ENCODE measurements at regions not wholly inside any gene's neighbourhood (a gene's known extent, or its start where the extent isn't known, plus 50 kb on each side); places are given as distances from the start of the nearest gene placed in this dataset.

DNA sequence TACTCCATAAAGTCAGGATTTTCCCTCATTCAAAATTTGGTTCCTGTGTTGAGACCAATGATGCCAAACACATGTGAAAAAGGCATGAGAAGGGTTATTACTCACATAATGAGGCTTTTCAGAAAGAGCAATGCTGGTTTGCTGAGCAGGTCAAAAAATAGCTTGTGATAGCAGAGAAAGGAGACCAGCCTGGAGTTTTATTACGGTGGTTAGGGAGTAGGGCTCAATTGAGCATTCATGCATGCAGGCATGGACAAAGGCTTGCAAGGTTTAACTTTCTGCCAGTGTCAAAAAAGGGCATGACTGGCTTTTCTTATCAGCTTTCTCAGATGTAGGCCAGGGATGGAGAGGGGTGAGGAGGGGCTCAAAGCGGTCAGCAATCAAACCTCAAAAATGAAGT is 628.3 kb downstream of the DNAH5 start:
- no peak overlapping the region for H3K9ac ChIP-seq (ENCODE audit: low read length)
- no peaks in the 10 kb centered on the region for H3K27me3 ChIP-seq (ENCODE audit: low read length)
- DNase-seq: no peak
- H3K4me3 ChIP-seq (ENCODE audit: low read length): no peak overlapping the region
- H3K36me3 ChIP-seq (ENCODE audit: insufficient read depth, low read length): no peaks in the 10 kb centered on the region
- H4K20me1 ChIP-seq (ENCODE audit: insufficient read depth, low read depth, low read length): no peaks in the 10 kb centered on the region
- no peaks in the 10 kb centered on the region for H3K4me1 ChIP-seq (ENCODE audit: low read length)
- no peak overlapping the region for H2AFZ ChIP-seq (ENCODE audit: low read length)
- H3K4me2 ChIP-seq (ENCODE audit: low read depth, low read length, poor library complexity, severe bottlenecking): no peak overlapping the region
- H3K9me3 ChIP-seq (ENCODE audit: low read length): peaks cover 24% of the 10 kb centered on the region
- no peaks in the 10 kb centered on the region for H3K79me2 ChIP-seq (ENCODE audit: low read length)
- H3K27ac ChIP-seq (ENCODE audit: low read length): no peak overlapping the region
- no peaks in the 10 kb centered on the region for H3K9me2 ChIP-seq (replicated peaks; ENCODE audit: insufficient read depth, low read length)

DNA sequence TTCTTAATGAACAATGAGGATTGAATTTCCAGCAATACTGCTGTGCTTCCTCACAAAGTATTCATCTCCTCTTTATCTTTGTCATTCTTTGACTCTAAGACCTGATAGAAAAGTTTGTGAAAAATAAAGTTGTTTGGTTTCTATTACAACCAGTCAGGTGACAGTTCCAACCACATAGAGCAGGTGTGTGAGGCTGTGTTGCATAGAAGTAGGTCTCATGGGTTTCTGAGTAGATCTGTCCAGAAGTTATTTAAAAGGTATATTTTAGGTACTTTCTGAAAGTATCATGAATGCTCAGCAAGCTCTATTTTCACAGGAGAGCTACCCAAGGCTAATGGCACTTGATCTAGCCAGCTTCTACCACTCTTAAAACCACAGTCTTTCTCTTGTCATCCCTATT is 637.0 kb downstream of the DNAH5 start:
- H3K9me3 ChIP-seq (ENCODE audit: low read length): peaks cover 25% of the 10 kb centered on the region
- no peaks in the 10 kb centered on the region for H3K9me2 ChIP-seq (replicated peaks; ENCODE audit: insufficient read depth, low read length)
- H3K4me3 ChIP-seq (ENCODE audit: low read length): no peak overlapping the region
- H3K9ac ChIP-seq (ENCODE audit: low read length): no peak overlapping the region
- H2AFZ ChIP-seq (ENCODE audit: low read length): no peak overlapping the region
- no peak for DNase-seq
- H3K4me1 ChIP-seq (ENCODE audit: low read length): no peaks in the 10 kb centered on the region
- H3K36me3 ChIP-seq (ENCODE audit: insufficient read depth, low read length): no peaks in the 10 kb centered on the region
- no peak overlapping the region for H3K27ac ChIP-seq (ENCODE audit: low read length)
- H3K79me2 ChIP-seq (ENCODE audit: low read length): no peaks in the 10 kb centered on the region
- no peaks in the 10 kb centered on the region for H4K20me1 ChIP-seq (ENCODE audit: insufficient read depth, low read depth, low read length)
- no peaks in the 10 kb centered on the region for H3K27me3 ChIP-seq (ENCODE audit: low read length)
- no peak overlapping the region for H3K4me2 ChIP-seq (ENCODE audit: low read depth, low read length, poor library complexity, severe bottlenecking)

DNA sequence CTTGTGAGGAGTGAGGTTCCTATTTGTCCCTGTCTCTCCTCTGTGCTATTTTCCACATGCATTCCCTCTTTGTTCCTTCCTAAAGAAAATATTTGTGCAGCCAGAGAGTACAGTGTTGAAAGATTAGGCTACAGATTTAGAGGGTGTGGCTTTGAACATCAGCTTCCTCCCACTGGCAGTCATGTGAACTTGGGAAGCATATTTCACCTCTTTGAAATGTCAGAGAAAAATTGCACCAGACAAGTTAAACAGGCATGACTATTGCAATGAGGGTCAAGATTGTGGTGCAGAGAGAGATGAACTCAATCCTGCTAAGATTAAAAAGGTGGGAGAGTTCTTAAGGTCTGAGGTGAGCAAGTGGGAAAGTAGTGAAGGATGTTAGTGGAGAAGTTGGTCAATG is 641.0 kb downstream of the DNAH5 start:
- H2AFZ ChIP-seq (ENCODE audit: low read length): no peak overlapping the region
- H3K9me3 ChIP-seq (ENCODE audit: low read length): peaks cover 23% of the 10 kb centered on the region
- H3K4me2 ChIP-seq (ENCODE audit: low read depth, low read length, poor library complexity, severe bottlenecking): no peak overlapping the region
- DNase-seq: no peak
- H3K9ac ChIP-seq (ENCODE audit: low read length): no peak overlapping the region
- H3K4me3 ChIP-seq (ENCODE audit: low read length): no peak overlapping the region
- H3K4me1 ChIP-seq (ENCODE audit: low read length): no peaks in the 10 kb centered on the region
- no peaks in the 10 kb centered on the region for H4K20me1 ChIP-seq (ENCODE audit: insufficient read depth, low read depth, low read length)
- no peaks in the 10 kb centered on the region for H3K79me2 ChIP-seq (ENCODE audit: low read length)
- no peaks in the 10 kb centered on the region for H3K9me2 ChIP-seq (replicated peaks; ENCODE audit: insufficient read depth, low read length)
- H3K27me3 ChIP-seq (ENCODE audit: low read length): no peaks in the 10 kb centered on the region
- H3K36me3 ChIP-seq (ENCODE audit: insufficient read depth, low read length): no peaks in the 10 kb centered on the region
- no peak overlapping the region for H3K27ac ChIP-seq (ENCODE audit: low read length)

DNA sequence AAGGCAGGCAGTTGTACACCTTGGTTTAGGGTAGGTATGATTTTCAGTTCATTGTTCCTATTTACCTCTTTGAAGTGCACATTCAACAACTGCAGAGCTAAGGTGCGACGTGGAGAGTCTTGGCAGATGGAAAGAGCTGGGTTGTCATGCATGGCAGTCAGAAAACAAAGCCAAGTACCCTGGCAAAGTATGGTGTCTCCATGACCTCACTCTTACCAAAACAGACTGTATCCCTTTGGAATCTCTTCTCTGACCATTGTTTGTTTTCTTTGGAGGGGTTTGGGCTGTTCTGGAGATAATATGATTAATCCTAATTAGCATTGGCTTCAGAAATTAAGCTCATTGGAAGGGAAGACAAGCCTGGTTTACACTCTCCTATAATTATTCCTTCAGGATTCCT is 665.7 kb downstream of the DNAH5 start:
- Histone ChIP-seq H3K27me3 (ENCODE audit: low read length) (no peaks in the 10 kb centered on the region), H3K36me3 (ENCODE audit: insufficient read depth, low read length) (no peaks in the 10 kb centered on the region), H4K20me1 (ENCODE audit: insufficient read depth, low read depth, low read length) (no peaks in the 10 kb centered on the region), H3K79me2 (ENCODE audit: low read length) (no peaks in the 10 kb centered on the region), H3K4me1 (ENCODE audit: low read length) (no peaks in the 10 kb centered on the region), H3K4me2 (ENCODE audit: low read depth, low read length, poor library complexity, severe bottlenecking) (no peak overlapping the region), H3K27ac (ENCODE audit: low read length) (no peak overlapping the region), H3K9me3 (ENCODE audit: low read length) (peaks cover 48% of the 10 kb centered on the region), H2AFZ (ENCODE audit: low read length) (no peak overlapping the region), H3K9me2 (replicated peaks; ENCODE audit: insufficient read depth, low read length) (no peaks in the 10 kb centered on the region), H3K4me3 (ENCODE audit: low read length) (no peak overlapping the region), H3K9ac (ENCODE audit: low read length) (no peak overlapping the region)
- no peak for DNase-seq

- peak; percentile 51 for DNase-seq
- Histone ChIP-seq H3K9me2 (replicated peaks; ENCODE audit: insufficient read depth, low read length) (no peaks in the 10 kb centered on the region), H3K27me3 (ENCODE audit: low read length) (no peaks in the 10 kb centered on the region), H3K4me2 (ENCODE audit: low read depth, low read length, poor library complexity, severe bottlenecking) (no peak overlapping the region), H3K27ac (ENCODE audit: low read length) (no peak overlapping the region), H3K36me3 (ENCODE audit: insufficient read depth, low read length) (no peaks in the 10 kb centered on the region), H3K9me3 (ENCODE audit: low read length) (peaks cover 44% of the 10 kb centered on the region), H4K20me1 (ENCODE audit: insufficient read depth, low read depth, low read length) (no peaks in the 10 kb centered on the region), H3K79me2 (ENCODE audit: low read length) (no peaks in the 10 kb centered on the region), H3K4me3 (ENCODE audit: low read length) (no peak overlapping the region), H3K4me1 (ENCODE audit: low read length) (no peaks in the 10 kb centered on the region), H3K9ac (ENCODE audit: low read length) (no peak overlapping the region), H2AFZ (ENCODE audit: low read length) (no peak overlapping the region)
Observed at GRCh38 chr5:13278148-13278547, 666.3 kb downstream of the DNAH5 start.

DNA sequence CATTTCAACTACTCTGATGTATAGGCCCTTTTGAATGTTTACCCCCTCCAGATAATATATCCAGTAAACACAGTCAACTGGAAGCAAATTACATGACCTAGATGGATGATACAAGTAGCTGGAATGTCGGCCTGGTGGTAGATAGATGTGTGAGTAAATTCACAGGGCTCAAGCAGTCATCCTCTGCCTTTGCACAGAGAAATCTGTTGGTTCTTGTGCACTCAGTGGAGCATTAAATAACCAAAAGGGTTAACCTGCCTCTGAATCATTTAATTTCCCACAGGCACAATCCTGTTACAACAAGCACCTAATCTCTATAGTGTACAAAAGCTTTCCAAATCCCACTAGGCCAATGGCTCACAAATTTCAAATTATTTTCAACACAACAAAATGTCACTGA is 668.3 kb downstream of the DNAH5 start:
- no peaks in the 10 kb centered on the region for H3K79me2 ChIP-seq (ENCODE audit: low read length)

GRCh38 chr5:13263701-13264100 is 680.8 kb downstream of the DNAH5 start:
- no peak for DNase-seq
- Histone ChIP-seq H3K9me2 (replicated peaks; ENCODE audit: insufficient read depth, low read length) (no peaks in the 10 kb centered on the region), H3K27me3 (ENCODE audit: low read length) (no peaks in the 10 kb centered on the region), H3K4me2 (ENCODE audit: low read depth, low read length, poor library complexity, severe bottlenecking) (no peak overlapping the region), H3K36me3 (ENCODE audit: insufficient read depth, low read length) (no peaks in the 10 kb centered on the region), H3K9me3 (ENCODE audit: low read length) (peaks cover 19% of the 10 kb centered on the region), H2AFZ (ENCODE audit: low read length) (no peak overlapping the region), H3K79me2 (ENCODE audit: low read length) (no peaks in the 10 kb centered on the region), H4K20me1 (ENCODE audit: insufficient read depth, low read depth, low read length) (no peaks in the 10 kb centered on the region), H3K9ac (ENCODE audit: low read length) (no peak overlapping the region), H3K4me3 (ENCODE audit: low read length) (no peak overlapping the region), H3K27ac (ENCODE audit: low read length) (no peak overlapping the region), H3K4me1 (ENCODE audit: low read length) (no peaks in the 10 kb centered on the region)

More for the DNA sequence above, 668.3 kb downstream of the DNAH5 start:
- H3K4me1 ChIP-seq (ENCODE audit: low read length): no peaks in the 10 kb centered on the region
- H2AFZ ChIP-seq (ENCODE audit: low read length): no peak overlapping the region
- H3K4me2 ChIP-seq (ENCODE audit: low read depth, low read length, poor library complexity, severe bottlenecking): no peak overlapping the region
- H3K9ac ChIP-seq (ENCODE audit: low read length): no peak overlapping the region
- no peaks in the 10 kb centered on the region for H3K9me2 ChIP-seq (replicated peaks; ENCODE audit: insufficient read depth, low read length)
- H3K9me3 ChIP-seq (ENCODE audit: low read length): peaks cover 52% of the 10 kb centered on the region
- H3K27ac ChIP-seq (ENCODE audit: low read length): no peak overlapping the region
- no peaks in the 10 kb centered on the region for H3K27me3 ChIP-seq (ENCODE audit: low read length)
- no peak overlapping the region for H3K4me3 ChIP-seq (ENCODE audit: low read length)
- no peak for DNase-seq
- no peaks in the 10 kb centered on the region for H3K36me3 ChIP-seq (ENCODE audit: insufficient read depth, low read length)
- H4K20me1 ChIP-seq (ENCODE audit: insufficient read depth, low read depth, low read length): no peaks in the 10 kb centered on the region

DNA sequence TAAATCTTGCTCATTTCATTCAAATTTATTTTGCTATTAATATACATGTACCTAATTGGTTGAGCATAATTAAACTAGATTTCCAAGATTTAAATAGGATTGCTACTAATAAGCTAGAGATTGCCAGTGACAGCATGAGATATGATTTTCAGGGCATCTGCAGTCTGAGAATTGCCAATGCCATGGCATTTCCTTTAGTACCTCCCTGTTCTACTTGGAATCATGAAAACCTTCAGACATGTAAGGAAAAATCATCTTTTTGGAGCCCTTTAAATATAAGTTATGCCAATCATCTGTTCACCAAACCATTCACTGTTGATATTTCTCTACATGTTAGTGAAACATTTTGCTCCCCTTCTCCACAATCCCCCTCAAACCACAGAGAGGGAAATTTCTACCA is 691.4 kb downstream of the DNAH5 start:
- peaks cover 23% of the 10 kb centered on the region for H3K9me3 ChIP-seq (ENCODE audit: low read length)
- no peak overlapping the region for H3K27ac ChIP-seq (ENCODE audit: low read length)
- H3K4me2 ChIP-seq (ENCODE audit: low read depth, low read length, poor library complexity, severe bottlenecking): no peak overlapping the region
- no peak overlapping the region for H3K4me3 ChIP-seq (ENCODE audit: low read length)
- no peak overlapping the region for H3K9ac ChIP-seq (ENCODE audit: low read length)
- H3K79me2 ChIP-seq (ENCODE audit: low read length): no peaks in the 10 kb centered on the region
- no peaks in the 10 kb centered on the region for H4K20me1 ChIP-seq (ENCODE audit: insufficient read depth, low read depth, low read length)
- no peak for DNase-seq
- no peak overlapping the region for H2AFZ ChIP-seq (ENCODE audit: low read length)
- H3K27me3 ChIP-seq (ENCODE audit: low read length): no peaks in the 10 kb centered on the region
- H3K9me2 ChIP-seq (replicated peaks; ENCODE audit: insufficient read depth, low read length): no peaks in the 10 kb centered on the region
- H3K4me1 ChIP-seq (ENCODE audit: low read length): no peaks in the 10 kb centered on the region
- no peaks in the 10 kb centered on the region for H3K36me3 ChIP-seq (ENCODE audit: insufficient read depth, low read length)

DNA sequence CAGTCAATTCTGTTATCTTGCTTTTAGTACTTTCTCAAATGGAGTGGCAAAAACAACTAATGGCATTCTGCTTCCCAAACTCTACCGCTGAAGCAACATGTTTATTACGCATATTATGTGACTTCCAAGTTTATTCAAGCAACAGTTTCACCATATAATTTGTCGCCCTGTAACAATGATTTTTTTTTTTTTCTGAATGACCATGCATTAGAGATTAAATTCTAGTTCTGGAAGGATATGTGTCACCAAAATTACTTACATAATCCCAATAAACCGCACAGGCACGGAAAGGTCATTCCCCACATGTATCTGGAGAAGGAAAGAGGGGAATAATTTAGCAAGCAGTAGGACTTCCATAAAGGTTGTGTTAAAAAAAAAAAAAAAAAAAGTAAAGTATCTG is 691.8 kb downstream of the DNAH5 start:
- Histone ChIP-seq H3K79me2 (ENCODE audit: low read length) (no peaks in the 10 kb centered on the region), H3K27ac (ENCODE audit: low read length) (no peak overlapping the region), H3K4me2 (ENCODE audit: low read depth, low read length, poor library complexity, severe bottlenecking) (no peak overlapping the region), H3K27me3 (ENCODE audit: low read length) (no peaks in the 10 kb centered on the region), H2AFZ (ENCODE audit: low read length) (no peak overlapping the region), H3K9me3 (ENCODE audit: low read length) (peaks cover 23% of the 10 kb centered on the region), H3K9me2 (replicated peaks; ENCODE audit: insufficient read depth, low read length) (no peaks in the 10 kb centered on the region), H3K4me3 (ENCODE audit: low read length) (no peak overlapping the region), H3K4me1 (ENCODE audit: low read length) (no peaks in the 10 kb centered on the region), H3K36me3 (ENCODE audit: insufficient read depth, low read length) (no peaks in the 10 kb centered on the region), H3K9ac (ENCODE audit: low read length) (no peak overlapping the region), H4K20me1 (ENCODE audit: insufficient read depth, low read depth, low read length) (no peaks in the 10 kb centered on the region)
- no peak for DNase-seq

Data from Karpas-422 (cell line).